Activated CD8-positive, alpha-beta memory T cell treated with anti-CD3 and anti-CD28 coated beads for 24 hours (primary cell): ENCODE measurements at regions not wholly inside any gene's neighbourhood (a gene's known extent, or its start where the extent isn't known, plus 50 kb on each side); places are given as distances from the start of the nearest gene placed in this dataset.
"Not testable (repeated sequence)": the region's sequence is repeated elsewhere in the genome, so short reads cannot be mapped to it uniquely, and the experiment has no call there.

Source experiments
- DNase-seq: peaks from one replicate; pipeline ENCODE4 v3.0.0-alpha.2; 2020

DNA sequence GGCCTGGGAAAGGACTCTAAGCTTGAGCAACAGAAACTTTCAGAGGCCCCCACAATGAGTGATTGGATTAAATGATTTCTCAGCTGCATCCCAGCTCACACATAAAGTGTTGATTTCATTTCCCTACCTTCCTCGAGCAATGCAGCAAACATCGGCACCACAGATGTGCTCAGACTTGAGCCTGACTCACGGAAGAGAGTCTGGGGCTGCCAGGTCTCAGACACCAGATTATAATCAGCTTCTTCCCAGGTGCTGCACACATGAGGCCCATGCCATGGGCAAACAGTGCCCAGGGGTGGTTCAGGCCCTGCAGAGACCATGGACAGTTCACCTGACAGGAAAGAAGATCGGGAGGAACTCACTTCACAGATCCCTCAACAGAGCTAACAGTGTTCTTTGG lies 226.6 kb upstream of the TENM4 start:
- no peak for DNase-seq

- DNase-seq = no peak
Observed at GRCh38 chr11:79663017-79663416, 222.2 kb upstream of the TENM4 start.

DNA sequence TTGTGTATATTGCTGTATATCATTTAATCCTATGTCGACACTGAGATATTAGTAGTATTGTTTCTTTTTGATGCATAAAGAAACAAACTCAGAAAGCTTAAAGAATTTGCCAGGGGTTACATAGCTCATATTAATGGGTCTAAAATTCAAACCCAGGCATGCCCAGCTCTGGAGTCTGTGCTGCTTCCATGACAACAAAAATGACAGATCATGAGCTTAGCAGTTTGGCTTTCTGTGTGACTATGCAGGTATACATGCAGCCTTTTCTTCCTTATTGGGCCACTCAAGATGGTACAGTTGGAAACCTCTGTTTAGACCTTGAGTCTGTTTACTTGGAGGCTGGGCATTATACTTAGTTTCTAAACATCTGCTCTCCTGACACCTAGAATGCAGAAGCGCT lies 220.5 kb upstream of the TENM4 start:
- no peak for DNase-seq

DNA sequence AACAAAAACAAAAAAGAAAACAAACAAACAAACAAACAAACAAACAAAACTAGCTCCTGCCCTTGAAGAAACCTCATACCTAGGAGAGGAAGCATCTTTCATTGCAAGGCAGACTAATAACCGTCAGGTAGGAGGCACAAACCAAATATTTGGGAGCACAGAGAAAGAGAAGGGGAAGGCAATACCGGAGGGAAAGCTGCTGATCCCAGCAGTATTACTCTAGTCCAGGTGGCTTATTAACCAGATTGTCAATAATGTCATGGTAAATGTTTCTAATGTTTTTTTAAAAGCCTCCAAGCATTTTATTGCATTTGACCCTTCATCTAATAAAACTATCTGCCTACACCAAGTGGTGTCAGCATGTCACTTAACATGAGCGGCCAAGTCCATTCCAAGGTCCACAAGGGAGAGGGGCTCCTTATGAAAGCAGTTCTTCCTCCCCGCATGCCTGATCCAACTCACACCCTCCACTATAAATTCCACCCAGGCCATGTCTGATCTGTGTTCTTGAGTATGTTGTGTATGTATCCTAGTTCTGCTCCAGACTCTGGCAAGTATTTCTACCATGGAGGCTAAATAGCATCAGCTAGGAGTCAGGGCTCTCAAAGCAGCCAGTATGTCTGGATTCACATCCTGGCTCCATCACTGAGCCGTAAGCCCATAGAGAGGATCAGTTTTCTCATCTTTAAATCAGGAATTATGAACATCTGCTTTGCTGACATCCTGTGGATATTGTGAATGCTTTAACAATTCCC lies 208.1 kb upstream of the TENM4 start:
- no peak for DNase-seq

DNA sequence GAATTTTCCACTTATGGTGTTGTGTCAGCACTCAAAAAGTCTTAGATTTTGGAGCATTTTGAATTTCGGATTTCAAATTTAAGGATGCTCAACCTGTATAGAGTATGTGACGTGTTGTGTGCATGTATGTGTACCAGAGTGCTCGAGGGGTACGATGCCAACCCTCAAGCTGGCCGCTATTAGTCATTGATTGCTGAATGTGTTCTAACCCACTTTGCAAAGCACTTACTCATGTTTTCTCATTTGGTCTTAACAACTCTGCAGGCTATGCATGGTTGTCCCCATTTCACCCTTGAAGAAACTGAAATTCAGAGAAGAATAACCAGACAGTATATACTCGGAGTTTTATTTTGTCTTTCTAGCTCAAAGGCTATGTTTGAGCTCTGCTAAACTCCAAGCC lies 196.4 kb upstream of the TENM4 start:
- no peak for DNase-seq

DNA sequence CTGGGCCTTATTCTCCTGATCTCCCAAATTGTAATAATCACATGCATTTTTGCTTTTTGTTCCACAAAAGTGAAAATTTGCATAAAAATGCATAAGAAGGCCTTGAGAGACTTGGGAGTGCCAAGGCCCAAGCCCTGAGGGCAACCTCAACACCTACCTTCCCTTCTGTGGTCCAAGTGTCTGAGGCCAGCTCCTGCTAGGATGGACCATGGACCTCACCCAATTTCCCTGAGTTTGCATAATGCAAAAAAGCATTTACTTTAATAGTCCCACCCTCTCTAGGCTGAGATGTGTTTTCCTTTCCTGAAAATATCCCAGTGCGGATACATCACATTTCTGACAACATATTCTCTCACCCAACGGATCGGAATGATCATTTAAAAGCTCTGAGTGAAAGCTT lies 194.1 kb upstream of the TENM4 start:
- DNase-seq = no peak

- no peak for DNase-seq
Observed at GRCh38 chr11:79627281-79627680, 186.5 kb upstream of the TENM4 start.

GRCh38 chr11:79626135-79627075 lies 185.6 kb upstream of the TENM4 start:
- no peak for DNase-seq

DNA sequence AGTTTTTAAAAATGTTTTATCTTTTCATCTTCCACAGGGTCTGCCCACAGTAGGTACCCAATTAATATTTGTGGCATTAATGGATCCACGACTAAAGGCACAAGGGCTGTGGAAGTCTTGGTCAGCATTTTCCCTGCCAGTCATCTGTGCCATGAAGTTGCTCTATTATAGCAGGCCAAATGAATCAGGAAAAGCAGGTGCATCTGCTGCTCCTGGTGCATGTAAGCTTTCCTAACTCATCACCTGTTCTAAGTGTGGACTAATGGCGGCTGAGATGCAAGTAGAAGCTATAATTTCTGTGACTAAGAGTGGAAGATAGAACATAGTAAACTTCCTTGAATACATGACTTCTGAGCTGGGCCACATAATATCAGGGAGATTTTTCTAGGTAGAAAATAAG lies 182.5 kb upstream of the TENM4 start:
- no peak for DNase-seq

DNA sequence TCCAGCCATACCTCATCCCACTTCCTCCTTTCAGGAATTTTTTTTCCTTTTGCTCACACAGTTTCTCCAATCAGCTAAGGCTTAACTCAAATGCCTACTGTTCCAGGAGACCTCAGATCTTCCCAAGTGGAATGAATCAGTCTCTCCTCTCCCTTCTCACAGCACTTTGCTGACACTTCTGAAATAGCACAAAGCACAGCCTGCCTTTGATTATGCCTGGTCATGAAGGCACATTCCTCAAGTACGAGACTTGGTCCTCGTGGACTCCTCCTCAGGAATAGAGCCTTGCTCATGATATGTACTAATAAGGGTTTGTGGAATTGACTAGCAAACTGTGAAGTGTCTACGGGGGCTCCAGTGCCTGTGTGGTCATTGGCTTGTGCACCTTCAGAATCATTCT lies 176.7 kb upstream of the TENM4 start:
- DNase-seq = no peak

DNA sequence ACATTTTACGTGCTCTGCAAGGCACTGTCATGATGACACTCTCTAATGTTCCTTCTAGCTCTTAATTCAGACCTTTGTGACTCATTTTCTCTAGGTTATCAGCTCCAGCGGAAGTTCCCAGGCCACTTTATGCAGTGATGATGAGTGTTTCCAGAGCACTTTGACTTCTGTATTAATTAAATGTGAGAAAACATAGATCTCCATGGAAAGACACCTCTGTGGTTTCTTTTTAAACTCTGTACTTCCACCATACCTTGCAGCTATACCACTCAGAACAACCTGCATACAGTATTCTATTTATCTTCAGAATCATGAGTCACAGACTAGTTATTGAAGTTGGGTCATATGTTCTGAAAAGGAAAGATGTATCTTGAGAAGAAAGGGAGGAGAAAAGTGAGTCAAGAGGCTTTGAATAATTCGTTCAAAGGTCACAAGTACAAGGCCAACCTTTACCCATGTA lies 175.6 kb upstream of the TENM4 start:
- DNase-seq = no peak

DNA sequence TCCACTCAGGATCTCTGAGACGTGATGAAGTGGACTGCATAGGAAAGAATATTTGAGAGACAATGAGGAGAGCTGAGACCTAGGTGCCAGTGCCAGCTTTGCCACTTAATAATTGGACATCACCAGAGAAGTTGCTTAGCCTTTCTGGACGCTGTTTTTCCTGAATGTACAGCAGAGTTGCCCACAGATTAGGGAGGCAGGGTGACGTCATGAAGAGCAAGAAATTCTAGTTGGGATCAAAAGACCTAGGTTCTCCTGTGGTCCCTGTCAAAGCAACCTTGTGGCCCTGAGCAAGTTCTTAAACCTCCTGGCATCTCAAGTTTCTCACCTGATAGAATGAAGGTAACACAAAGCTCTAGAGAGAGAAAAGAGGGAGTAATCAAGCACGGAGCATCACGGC lies 174.6 kb upstream of the TENM4 start:
- no peak for DNase-seq

GRCh38 chr11:79610678-79611077 lies 169.8 kb upstream of the TENM4 start:
- no peak for DNase-seq

- DNase-seq = no peak
Observed at GRCh38 chr11:79610139-79610538, 169.3 kb upstream of the TENM4 start.

DNA sequence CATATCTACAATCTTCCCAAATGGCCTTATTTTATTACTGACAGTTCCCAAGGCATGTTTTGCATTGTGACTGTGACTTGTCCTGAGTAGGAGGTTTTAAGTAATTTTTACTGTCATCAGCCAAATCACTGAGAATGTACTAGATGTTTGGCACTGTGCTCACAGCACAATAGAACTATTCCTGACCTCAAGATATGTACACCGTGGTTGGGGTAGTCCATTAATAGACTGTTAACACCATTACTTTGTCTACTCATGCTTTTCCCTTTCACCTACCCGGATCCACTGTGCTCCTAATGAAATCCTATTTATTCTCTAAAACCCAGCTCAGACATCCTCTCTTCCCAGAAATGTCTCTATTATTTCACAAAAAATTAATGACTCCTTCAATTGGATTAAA lies 168.7 kb upstream of the TENM4 start:
- no peak for DNase-seq

DNA sequence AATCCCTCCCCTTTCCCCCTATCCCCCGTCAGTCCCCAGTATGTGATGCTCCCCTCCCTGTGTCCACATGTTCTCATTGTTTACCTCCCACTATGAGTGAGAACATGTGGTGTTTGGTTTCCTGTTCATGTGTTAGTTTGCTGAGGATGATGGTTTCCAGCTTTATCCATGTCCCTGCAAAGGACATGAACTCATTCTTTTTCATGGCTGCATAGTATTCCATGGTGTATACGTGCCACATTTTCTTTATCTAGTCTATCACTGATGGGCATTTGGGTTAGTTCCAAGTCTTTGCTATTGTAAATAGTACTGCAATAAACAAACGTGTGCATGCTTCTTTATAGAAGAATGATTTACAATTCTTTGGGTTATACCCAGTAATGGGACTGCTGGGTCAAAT lies 165.6 kb upstream of the TENM4 start:
- DNase-seq = not testable (repeated sequence)

DNA sequence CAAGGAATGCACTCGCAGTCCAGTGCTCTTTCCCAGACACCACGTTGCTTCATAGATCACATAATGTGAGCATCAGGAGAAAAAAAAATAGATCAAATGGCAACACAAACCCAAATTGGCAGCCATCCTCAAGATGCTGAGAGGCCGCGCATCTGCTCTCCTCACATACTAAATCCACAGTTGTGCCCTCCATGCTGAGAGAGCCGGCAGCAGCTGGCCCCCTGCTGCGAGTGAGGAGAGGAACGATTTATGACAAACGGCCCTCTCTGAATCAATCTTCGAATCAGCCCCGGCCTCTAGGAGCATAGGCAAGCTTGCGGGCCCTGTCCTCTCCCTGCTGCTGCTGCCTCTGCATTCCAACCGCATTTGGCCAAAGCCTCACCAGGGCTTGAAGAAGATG lies 159.9 kb upstream of the TENM4 start:
- no peak for DNase-seq

DNA sequence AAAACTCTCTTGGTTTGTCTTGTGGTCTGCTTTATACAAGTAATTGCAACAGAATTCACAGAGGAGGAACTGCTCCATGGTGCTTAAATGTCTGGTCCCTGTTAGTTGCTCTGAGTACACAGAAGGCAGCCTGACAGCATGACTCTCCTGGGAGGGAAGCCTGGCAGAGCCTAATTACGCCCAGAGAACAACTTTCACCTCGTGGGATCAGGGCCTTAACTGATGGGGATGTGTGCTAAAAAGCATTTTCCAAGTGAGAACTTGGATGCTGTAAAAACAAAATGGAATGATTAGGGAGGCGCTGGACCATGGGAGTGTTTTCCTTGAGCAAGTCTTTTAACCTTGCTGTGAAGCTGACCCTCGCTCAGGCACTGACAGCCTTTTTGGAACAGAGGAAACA lies 154.0 kb upstream of the TENM4 start:
- DNase-seq = no peak

GRCh38 chr11:79592824-79593223 lies 152.0 kb upstream of the TENM4 start:
- no peak for DNase-seq

GRCh38 chr11:79592406-79592805 lies 151.6 kb upstream of the TENM4 start:
- no peak for DNase-seq

- DNase-seq = no peak
Observed at GRCh38 chr11:79582434-79582833, 141.6 kb upstream of the TENM4 start.

DNA sequence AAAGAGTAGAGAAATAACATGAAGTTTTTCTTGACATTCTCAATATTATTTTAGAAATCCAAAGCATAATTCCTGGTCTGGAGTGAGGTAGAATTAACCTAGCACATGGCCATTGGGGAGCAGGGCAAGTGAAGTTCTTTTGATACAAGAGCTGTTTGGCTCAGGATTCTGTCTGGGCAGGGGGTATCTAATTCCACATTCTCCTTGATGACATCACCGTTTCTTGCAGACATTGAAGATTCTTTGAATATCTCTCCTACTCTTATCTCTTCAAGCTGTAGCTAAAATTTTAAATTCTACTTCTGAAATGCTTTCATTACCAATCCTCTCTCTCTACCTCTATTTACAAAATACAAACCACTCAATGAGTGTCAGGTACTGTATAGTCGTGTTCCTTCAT lies 138.2 kb upstream of the TENM4 start:
- no peak for DNase-seq

DNA sequence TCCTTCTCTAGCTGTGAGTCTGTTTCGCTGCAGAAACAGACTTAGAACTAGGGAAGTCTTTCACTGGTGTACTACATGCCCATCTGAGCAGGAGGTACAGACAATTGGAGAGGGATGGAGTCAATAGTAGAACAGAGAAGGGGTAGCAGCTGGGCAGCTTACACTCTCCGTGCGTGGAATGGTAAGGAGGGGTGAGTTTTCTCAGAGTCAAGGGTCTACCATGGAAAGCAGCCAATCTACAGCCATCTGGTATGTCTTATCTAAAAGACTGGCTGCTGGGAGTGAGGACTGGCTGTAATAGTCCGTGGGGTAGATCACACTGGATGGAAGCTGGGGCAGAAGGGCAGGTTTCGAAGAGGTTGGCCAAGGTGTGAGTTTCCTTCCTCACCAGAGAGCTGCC lies 137.3 kb upstream of the TENM4 start:
- DNase-seq = no peak

DNA sequence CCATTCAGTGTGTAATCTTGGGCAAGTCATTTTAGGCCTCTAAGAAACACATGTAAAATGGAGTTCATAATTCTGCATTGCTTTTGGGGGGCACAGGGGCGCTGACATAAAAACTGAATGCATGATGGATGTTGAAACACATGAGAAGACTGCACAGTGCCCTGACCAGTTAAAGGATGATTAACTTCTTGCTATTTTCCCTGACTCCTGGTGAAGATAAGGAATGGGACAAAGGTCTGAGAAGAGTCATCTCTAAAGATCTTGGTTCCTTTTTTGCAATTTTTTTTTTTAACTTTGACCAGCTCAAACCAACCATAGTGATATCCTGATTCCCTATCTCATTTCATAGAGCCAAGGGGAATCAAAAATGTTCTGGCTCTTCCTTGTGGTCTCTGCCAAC lies 134.9 kb upstream of the TENM4 start:
- DNase-seq = no peak
